SK-N-SH treated with all-trans-retinoic acid at 6 μM for 48 hours (cell line): ENCODE measurements at regions not wholly inside any gene's neighbourhood (a gene's known extent, or its start where the extent isn't known, plus 50 kb on each side); places are given as distances from the start of the nearest gene placed in this dataset.

Experiments used
- ARNTL ChIP-seq: fragments of 450-650 bp; formaldehyde crosslinking; IDR thresholded peaks from 2 replicates; pipeline ENCODE4 v1.5.0; 2020; ENCODE audit warnings: low read depth, mild to moderate bottlenecking, moderate library complexity, borderline replicate concordance
- BACH2 ChIP-seq: fragments of 250-450 bp; sonication (Bioruptor Pico); IDR thresholded peaks from 2 replicates; pipeline ENCODE4 v1.9.0; 2021; ENCODE audit warnings: mild to moderate bottlenecking, borderline replicate concordance
- CSDC2 ChIP-seq: fragments of 250-450 bp; sonication (Bioruptor Pico); IDR thresholded peaks from 2 replicates; pipeline ENCODE4 v1.5.0; 2020; ENCODE audit warnings: mild to moderate bottlenecking, moderate library complexity
- CSRNP3 ChIP-seq: fragments of 250-450 bp; sonication (Bioruptor Pico); IDR thresholded peaks from 2 replicates; pipeline ENCODE4 v1.5.1; 2021; ENCODE audit warnings: mild to moderate bottlenecking, moderate library complexity
- GLIS3 ChIP-seq: fragments of 250-450 bp; sonication (Bioruptor Pico); IDR thresholded peaks from 2 replicates; pipeline ENCODE4 v1.5.0; 2020; ENCODE audit warnings: mild to moderate bottlenecking, moderate library complexity
- OSR1 ChIP-seq: fragments of 250-450 bp; sonication (Bioruptor Pico); IDR thresholded peaks from 2 replicates; pipeline ENCODE4 v1.8.0; 2022; ENCODE audit warnings: moderate library complexity, mild to moderate bottlenecking, inconsistent platforms
- PATZ1 ChIP-seq: fragments of 250-450 bp; sonication (Bioruptor Pico); IDR thresholded peaks from 2 replicates; pipeline ENCODE4 v1.8.0; 2020; ENCODE audit warnings: mild to moderate bottlenecking, moderate library complexity, borderline replicate concordance
- POU6F1 ChIP-seq: fragments of 250-450 bp; sonication (Bioruptor Pico); IDR thresholded peaks from 2 replicates; pipeline ENCODE4 v1.8.0; 2021; ENCODE audit warnings: low read depth, mild to moderate bottlenecking, moderate library complexity, borderline replicate concordance
- PPARA ChIP-seq: fragments of 250-450 bp; sonication (Bioruptor Pico); IDR thresholded peaks from 2 replicates; pipeline ENCODE4 v1.5.0; 2020; ENCODE audit warnings: mild to moderate bottlenecking, borderline replicate concordance
- RARB ChIP-seq: fragments of 250-450 bp; sonication (Bioruptor Pico); IDR thresholded peaks from 2 replicates; pipeline ENCODE4 v1.8.0; 2021; ENCODE audit warnings: mild to moderate bottlenecking, moderate library complexity
- SNAI2 ChIP-seq: fragments of 250-450 bp; sonication (Bioruptor Pico); IDR thresholded peaks from 2 replicates; pipeline ENCODE4 v1.5.0; 2020; ENCODE audit warnings: mild to moderate bottlenecking, moderate library complexity
- TCF4 ChIP-seq: fragments of 250-450 bp; sonication (Bioruptor Pico); IDR thresholded peaks from 2 replicates; pipeline ENCODE4 v1.8.0; 2021; ENCODE audit warnings: mild to moderate bottlenecking, moderate library complexity, borderline replicate concordance
- ZFP30 ChIP-seq: fragments of 450-650 bp; formaldehyde crosslinking; IDR thresholded peaks from 2 replicates; pipeline ENCODE4 v1.5.0; 2022; ENCODE audit warnings: mild to moderate bottlenecking, moderate library complexity
- ZNF565 ChIP-seq: fragments of 450-650 bp; formaldehyde crosslinking; conservative IDR thresholded peaks from 2 replicates; pipeline ENCODE4 v1.5.0; 2020; ENCODE audit warnings: low read depth, mild to moderate bottlenecking, moderate library complexity

- TF ChIP-seq PATZ1, result no peak
- no peak for TF ChIP-seq GLIS3 (CRISPR knock-in tag)
- no peak for TF ChIP-seq ZNF565 (CRISPR knock-in tag)
- TF ChIP-seq CSDC2 (CRISPR knock-in tag), result no peak
- TF ChIP-seq RARB (CRISPR knock-in tag), result no peak
- TF ChIP-seq OSR1 (CRISPR knock-in tag), result no peak
- no peak for TF ChIP-seq CSRNP3 (CRISPR knock-in tag)
- no peak for TF ChIP-seq PPARA (CRISPR knock-in tag)
- TF ChIP-seq ARNTL (CRISPR knock-in tag), result no peak
- no peak for TF ChIP-seq TCF4 (CRISPR knock-in tag)
- no peak for TF ChIP-seq ZFP30
- TF ChIP-seq BACH2 (CRISPR knock-in tag), result no peak
- no peak for TF ChIP-seq POU6F1 (CRISPR knock-in tag)
- TF ChIP-seq SNAI2, result no peak
Observed at GRCh38 chr14:97368049-97368448, 570.9 kb downstream of the VRK1 start.
